ENCODE measurements at regions not wholly inside any gene's neighbourhood (a gene's known extent, or its start where the extent isn't known, plus 50 kb on each side); places are given as distances from the start of the nearest gene placed in this dataset.

- dilution Hi-C loops (cut with HindIII; ENCODE audit: low sequenced_read_pairs, unreplicated experiment): no loop called here
- H2AFZ ChIP-seq (replicated peaks; ENCODE audit: low read length, poor library complexity): no peak overlapping the region
- TF ChIP-seq CHD1 (IDR thresholded peaks at IDR 0.05; ENCODE audit: low read depth, low read length) (no peak), MXI1 (IDR thresholded peaks at IDR 0.05; ENCODE audit: borderline replicate concordance, low read depth, low read length) (no peak)
- no peak overlapping the region for H2BK5ac ChIP-seq (ENCODE audit: low read depth, low read length, poor library complexity, severe bottlenecking)
- no peak overlapping the region for H2AK9ac ChIP-seq (replicated peaks; ENCODE audit: low read depth, low read length, poor library complexity)
- no peaks in the 10 kb centered on the region for H3K27me3 ChIP-seq (ENCODE audit: control insufficient read depth, insufficient read depth, low read length)
- intact Hi-C loops (cut with micrococcal nuclease): no loop called here
- no peak overlapping the region for H4K8ac ChIP-seq (ENCODE audit: low read depth in 2 of 2, low read length in 2 of 2)
- in situ Hi-C loops (cut with MboI; ENCODE audit: low sequenced_read_pairs): no loop called here
- H2BK120ac ChIP-seq (ENCODE audit: low read depth, low read length): no peak overlapping the region
- ATAC-seq (ENCODE audit: low read depth): no peak
- no peak overlapping the region for H3K4me3 ChIP-seq (ENCODE audit: insufficient read depth, low read depth, low read length)
- no peak overlapping the region for H3K4ac ChIP-seq (ENCODE audit: low read depth, low read length)
- H3K9me3 ChIP-seq (ENCODE audit: control insufficient read depth, insufficient read depth, low read length): peaks cover 82% of the 10 kb centered on the region
- no peak overlapping the region for H3K23ac ChIP-seq (ENCODE audit: low read depth, low read length)
- no peak overlapping the region for H4K91ac ChIP-seq (ENCODE audit: insufficient read depth, low read depth, low read length)
- DNase-seq: no peak
- H3K9ac ChIP-seq (ENCODE audit: low read depth, low read length): no peak overlapping the region
- H2BK15ac ChIP-seq (ENCODE audit: low read depth, low read length): no peak overlapping the region
- no peaks in the 10 kb centered on the region for H3K79me1 ChIP-seq (ENCODE audit: low read depth in 1 of 2, low read length in 2 of 2)
- no peak overlapping the region for H3K4me2 ChIP-seq (ENCODE audit: low read depth, low read length)
- H4K5ac ChIP-seq (ENCODE audit: low read depth, low read length): no peak overlapping the region
- no TSS peak for BruUV-seq (replicated peaks)
- no peaks in the 10 kb centered on the region for H3K36me3 ChIP-seq (ENCODE audit: control insufficient read depth, insufficient read depth, low read length)
- H3K14ac ChIP-seq (replicated peaks; ENCODE audit: low read depth, low read length): no peak overlapping the region
- no peak overlapping the region for H2AK5ac ChIP-seq (ENCODE audit: low read depth, low read length)
- H3K9me1 ChIP-seq (ENCODE audit: insufficient read depth, low read length): no peaks in the 10 kb centered on the region
- no peak overlapping the region for H2BK20ac ChIP-seq (ENCODE audit: low read depth, low read length)
- CTCF ChIA-PET: no interaction called here
- WGBS, 2 experiments (ENCODE audit: extremely low coverage in 2 of 2, insufficient read length in 1 of 2): 72% methylated on average over 6 of the region's 15 CpGs; no CpG with 5 or more reads in 1 of the 2 experiments
- H3K56ac ChIP-seq (ENCODE audit: extremely low read depth, insufficient read depth, low read length): no peak overlapping the region
- H3K18ac ChIP-seq (ENCODE audit: low read depth, low read length): no peak overlapping the region
- POLR2A ChIA-PET (ENCODE audit: unreplicated experiment): interaction anchor here (0.5 kb wide), 1 partner anchor 735 kb away, joined by 4 read pairs; no protein-coding TSS in a partner anchor
- no peaks in the 10 kb centered on the region for H4K20me1 ChIP-seq (ENCODE audit: insufficient read depth, low read length)
- H3K4me1 ChIP-seq (ENCODE audit: control insufficient read depth, insufficient read depth, low read length): no peaks in the 10 kb centered on the region
- no peak overlapping the region for H3K27ac ChIP-seq (ENCODE audit: insufficient read depth, low read length)
These were observed 645.7 kb downstream of the BRD1 start for GRCh38 chr22:49181942-49182341.

Data from IMR-90 (cell line).